Activated CD4-positive, alpha-beta T cell treated with anti-CD3 and anti-CD28 coated beads for 4 hours (primary cell): ENCODE measurements at regions not wholly inside any gene's neighbourhood (a gene's known extent, or its start where the extent isn't known, plus 50 kb on each side); places are given as distances from the start of the nearest gene placed in this dataset.

ENCODE experiments used
- DNase-seq, 2 donors: peaks; one replicate each; pipeline ENCODE4 v3.0.0-alpha.2; 2020

DNA sequence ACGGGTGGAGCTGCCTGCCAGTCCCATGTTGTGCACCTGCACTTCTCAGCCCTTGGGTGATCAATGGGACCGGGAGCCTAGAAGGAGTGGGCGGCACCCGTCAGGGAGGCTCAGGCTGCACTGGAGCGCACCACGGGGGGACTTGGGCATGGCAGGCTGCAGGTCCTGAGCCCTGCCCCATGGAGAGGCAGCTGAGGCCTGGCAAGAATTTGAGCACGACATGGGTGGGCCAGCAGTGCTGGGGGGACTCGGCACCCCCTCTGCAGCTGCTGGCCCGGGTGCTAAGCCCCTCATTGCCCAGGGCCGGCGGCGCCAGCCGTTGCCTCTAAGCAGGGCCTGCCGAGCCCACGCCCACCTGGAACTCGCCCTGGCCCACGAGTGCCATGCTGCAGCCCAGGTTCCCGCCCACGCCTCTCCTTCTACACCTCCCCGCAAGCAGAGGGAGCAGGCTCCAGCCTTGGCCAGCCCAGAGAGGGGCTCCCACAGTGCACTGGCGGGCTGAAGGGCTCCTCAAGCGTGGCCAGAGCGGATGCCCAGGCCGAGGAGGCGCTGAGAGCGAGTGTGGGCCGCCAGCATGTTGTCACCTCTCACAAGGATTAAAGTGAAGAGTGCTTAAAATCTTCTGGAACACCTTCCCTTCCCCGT is 372.0 kb downstream of the ETS1 start:
- no peak for DNase-seq

DNA sequence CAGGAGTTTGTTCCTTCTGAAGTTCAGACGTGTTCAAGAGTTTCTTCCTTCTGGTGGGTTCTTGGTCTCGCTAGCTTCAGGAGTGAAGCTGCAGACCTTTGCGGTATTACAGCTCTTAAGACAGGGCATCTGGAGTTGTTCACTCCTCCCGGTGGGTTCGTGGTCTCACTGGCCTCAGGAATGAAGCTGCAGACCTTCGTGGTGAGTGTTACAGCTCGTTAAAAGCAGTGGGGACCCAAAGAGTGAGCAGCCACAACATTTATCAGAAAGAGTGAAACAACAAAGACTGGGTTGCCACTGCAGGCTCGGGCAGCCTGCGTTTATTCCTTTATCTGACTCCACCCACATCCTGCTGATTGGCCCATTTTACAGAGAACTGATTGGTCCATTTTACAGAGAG is 373.1 kb downstream of the ETS1 start:
- no peak for DNase-seq

DNA sequence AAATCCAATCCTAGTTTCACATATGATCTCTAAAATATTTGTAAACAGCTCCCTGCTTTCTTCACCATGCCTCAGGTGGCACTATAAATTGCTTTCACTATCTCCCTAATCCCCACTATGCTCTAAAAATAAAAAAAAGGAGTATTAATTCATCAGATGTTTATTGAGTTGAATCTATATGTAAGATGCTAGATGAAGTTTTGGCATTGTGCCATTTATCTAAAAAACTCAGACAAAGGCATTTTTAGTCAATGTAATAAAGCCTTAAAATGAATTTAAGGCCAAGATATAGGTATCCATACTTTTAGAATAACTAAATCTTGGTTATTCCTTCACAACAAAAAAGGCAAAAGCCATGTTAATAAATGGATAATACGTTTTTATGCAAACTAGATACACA is 373.9 kb downstream of the ETS1 start:
- DNase-seq = no peak

DNA sequence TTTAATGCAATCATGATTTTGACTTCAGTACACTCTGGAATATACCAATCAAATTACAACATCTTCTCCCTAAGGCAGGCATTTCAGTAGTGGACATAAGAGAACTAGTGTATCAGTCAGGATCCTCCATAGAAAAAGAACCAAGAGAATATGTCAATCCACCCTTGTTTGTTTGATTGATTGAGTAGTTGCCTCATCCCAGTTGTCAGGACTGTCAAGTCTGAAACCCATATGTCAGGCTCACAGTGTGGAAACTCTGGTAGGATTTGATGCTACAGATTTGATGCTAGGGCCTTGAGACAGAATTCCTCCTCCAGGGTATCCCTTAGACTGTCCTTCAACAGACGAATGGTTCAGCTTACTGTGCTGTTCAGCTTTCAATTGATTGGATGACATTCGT is 375.0 kb downstream of the ETS1 start:
- no peak for DNase-seq

DNA sequence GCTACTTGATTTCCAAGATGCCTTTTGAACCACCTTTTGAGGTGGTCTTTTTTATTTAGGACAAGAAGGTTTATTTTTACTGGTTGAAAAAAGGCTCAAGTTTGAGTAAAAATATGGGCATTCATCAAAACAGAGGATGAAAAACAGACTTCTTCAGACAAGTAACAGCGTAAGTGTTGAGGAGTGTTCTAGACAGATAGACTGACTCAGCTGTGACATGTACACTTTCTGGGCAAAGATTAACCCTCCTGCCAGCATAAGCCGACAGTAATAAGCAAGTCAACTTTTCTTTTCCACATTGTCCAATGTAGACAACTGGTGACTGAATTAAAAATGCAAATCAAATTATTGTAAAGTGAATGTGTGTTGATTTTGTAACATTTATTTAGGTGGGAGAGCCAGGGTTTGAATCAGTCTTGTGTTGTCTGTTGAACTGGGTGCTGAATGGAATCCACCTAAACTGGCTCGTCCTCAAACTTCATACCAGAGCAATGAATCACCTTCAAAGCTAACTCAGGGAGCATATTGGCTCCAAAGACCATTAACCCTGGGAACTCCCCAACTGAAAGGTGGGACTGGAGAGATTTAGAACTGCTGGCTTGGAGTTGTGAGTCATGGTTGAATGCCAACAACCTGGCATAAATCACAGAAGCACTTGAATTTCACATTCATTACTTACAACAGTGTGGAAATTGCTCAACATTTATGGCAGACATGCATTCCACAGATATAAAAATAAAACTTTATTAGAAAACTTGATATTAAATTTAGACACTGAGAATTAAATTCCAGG is 377.0 kb downstream of the ETS1 start:
- no peak for DNase-seq

DNA sequence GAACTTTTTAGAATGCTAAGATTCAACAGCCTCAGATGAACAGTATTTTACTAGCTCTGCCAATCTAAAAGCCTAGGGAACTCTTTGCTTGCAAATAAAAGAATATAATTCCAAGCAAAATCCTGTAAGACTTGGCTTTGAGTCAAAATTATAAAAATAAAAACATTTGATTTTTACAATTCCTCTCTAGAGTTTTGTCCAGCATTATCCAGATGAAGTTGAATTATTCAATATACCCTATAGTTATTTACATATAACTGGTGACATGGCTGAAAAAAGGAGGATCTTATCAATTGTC is 378.3 kb downstream of the ETS1 start:
- no peak for DNase-seq

DNA sequence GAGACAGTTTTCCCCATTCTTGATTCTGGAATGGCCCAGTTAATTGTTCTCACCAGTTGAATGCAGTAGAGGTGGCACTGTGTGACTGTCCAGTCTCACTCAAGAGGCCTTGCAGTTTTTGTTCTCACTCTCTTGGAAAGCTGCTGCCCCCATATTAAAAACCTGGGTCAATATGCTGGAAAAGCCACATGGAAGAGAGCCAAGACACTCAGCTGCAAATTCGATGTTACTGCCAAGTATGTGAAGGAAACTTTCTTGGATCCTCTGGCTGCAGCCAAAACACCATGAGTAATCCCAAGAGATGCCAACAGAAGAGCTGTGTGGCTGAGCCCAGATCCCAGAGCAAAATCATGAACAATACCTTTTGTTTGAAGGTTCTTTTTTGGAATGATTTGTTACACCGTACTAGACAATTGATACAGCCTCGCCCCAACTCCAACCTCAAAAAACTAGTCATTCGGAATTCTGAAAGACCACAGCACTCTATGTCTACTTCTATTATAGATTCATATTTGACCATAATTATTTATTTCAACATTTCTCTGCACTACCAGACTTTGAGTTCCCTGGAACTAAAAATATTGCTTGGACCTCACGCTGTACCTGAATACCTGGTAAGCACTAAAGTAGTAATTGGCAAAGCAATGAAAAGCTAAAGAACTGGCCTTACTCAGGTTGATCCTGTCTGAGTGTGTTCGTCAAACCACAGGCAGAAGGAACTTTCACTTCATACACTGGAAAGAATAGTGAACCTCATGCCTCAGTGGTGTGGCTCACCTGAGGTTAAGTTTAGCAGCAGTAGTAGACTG is 378.8 kb downstream of the ETS1 start:
- no peak for DNase-seq

DNA sequence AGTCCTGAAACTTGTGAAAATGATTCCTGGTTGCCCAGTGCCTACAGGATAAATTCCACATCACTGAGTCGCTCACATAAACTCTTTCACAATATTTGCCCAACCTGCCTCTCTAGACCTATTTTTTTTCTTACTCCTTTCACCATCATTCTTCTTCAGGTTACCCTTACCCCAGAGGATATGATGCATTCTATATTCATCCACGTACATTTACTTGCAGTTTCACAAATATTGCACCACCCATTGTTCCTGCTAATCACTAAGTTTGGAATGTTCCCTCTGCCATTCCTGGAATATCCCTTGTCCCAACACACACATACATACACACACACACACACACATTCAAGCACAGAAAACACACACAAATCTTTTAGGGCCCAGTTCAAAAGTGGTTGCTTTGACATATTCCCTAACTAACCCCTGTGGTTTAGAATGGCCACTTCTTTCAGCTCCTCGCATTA is 379.5 kb downstream of the ETS1 start:
- no peak for DNase-seq

DNA sequence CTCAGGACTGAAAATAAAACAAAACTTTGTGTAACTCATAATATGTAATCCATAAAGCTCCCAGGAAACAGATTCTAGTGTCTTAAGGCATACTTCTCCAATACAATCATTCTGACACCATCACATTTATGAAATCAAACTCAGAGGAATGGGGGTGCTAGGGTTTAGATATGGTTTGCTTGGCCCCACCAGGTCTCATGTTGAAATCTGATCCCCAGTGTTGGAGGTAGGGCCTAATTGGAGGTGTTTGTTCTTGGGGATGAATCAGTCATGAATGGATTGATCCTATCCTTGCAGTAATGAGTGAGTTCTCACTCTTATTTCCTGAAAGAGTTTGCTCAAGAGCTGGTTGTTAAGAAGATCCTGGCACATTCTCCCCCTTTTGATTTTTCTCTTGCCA is 380.9 kb downstream of the ETS1 start:
- DNase-seq = no peak

DNA sequence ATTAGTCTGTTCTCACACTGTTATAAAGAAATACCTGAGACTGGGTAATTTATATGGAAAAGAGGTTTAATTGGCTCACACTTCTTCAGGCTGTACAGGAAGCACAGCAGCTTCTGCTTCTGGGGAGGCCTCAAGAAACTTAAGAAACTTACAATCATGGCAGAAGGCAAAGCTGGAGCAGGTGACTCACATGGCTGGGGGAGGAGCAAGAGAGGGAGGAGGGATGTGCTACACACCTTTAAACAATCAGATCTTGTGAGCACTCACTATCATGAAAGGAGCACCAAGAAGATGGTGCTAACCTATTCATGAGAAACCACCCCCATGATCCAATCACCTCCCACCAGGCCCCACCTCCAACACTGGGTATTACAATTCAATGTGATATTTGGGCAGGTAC is 381.6 kb downstream of the ETS1 start:
- DNase-seq = no peak

DNA sequence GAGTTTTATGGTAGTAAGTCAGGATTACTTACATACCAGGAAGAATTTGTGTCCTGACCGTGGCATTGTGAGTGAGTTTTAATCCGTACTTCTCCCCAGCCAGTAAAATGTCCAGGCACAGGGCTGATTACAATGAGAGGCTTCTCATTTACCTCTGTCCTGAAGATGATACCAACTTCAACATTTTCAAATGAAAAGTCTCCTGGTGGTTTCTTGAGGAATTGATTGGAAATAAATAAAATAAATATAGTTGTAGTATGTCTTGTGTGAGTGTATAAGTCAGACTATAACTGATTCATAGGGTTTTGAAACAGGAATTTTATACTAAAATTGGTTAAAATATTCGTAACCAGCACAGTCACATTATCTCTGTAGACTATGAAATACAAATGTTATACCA is 382.5 kb downstream of the ETS1 start:
- no peak for DNase-seq

DNA sequence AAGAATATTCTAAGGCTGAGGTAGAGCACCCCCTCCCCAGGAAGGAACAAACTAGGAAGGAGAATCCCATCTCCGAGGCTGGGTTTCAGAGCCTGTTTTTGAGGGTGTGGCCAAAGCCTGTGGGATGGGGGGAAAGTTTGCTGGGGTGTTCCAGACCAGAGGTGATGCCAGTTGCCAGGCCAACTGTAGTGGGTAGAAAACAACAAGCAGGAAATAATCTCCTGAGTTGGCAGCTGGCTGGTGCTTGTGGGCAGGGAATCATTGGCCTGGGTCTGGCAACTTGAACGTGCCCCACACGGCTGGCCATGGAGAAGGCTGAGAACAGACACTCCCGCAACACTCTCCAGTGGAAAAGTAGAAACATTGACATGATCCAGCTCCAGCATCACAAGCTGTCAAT is 385.6 kb downstream of the ETS1 start:
- no peak for DNase-seq

DNA sequence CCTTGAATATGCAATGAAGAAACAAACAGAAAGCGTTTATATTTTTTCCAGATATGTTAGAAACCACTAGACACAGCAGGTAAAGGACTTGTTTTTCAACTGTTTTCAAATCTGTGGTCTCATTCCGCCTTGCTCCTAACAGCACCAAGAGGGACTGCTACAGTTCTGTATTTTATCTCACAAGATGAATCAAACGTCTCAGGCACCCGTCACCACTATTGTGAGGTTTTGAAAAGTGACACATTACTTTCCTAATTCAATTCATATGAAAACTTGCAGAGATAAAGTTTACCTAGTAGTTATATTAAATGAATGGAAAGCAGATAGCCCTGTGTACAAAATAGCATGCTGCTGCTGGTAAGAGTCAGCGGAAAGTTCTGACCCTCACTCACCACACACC is 386.3 kb downstream of the ETS1 start:
- DNase-seq = no peak

DNA sequence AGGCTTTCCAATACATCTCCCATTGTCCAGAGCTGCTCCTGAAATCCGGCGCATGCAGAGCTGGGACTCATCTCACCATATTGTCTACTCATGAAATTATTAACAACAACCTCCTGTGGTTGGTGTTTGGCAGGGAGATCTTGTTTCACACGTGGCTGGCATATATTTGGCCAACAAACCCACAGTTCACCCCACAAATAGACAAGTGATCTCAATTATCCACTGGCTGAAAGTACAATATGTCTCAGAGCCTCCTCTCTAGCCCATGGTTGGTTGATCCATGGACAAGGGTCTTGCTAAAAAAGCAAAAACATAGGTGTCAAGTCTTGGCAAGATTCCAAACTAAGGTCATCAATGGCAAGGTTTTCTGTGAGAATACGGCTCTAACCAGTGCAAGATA is 386.9 kb downstream of the ETS1 start:
- no peak for DNase-seq

DNA sequence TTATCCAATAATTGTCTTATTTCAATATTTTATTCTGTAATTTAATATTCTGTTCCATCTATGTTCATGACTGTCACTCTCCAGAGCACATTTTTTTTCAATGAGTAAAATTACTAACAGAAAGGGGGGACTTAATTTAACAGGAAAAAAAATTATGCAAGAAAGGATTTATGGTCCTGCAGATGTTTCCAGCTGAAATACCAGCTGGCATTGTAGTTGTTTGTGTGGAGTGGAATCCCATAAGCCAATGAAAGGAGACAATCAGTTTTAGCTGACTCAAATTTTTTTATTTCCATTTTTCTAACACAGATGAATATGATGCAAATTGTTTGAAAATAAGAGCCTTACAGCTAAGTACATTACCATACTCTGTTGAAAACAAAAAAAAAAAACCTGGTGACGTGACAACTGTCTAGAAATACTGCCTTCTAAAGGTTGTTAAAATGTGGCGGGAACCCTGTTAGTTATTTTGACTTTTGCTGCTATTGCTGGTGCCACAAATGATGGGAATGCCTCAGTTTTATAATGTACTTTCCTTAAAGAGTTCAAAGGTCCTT is 389.1 kb downstream of the ETS1 start:
- DNase-seq = no peak

DNA sequence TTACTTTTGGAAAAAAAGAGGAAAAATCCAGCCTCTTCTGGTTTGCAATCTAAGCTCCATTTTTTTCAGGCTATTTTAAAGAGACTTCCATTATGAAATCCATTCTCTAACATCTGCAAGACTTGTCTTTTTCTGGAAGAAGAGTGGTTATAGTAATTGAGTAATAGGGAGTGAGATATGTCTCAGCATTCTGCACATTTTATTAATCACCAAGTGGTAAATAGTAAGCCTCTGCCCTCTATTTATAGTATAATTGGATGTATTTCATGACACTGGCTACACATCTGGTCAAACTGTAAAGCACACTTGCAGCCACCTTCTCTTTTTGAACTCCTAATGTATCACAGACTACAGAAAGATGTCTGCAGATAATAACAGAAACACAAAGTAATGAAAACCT is 391.1 kb downstream of the ETS1 start:
- no peak for DNase-seq

DNA sequence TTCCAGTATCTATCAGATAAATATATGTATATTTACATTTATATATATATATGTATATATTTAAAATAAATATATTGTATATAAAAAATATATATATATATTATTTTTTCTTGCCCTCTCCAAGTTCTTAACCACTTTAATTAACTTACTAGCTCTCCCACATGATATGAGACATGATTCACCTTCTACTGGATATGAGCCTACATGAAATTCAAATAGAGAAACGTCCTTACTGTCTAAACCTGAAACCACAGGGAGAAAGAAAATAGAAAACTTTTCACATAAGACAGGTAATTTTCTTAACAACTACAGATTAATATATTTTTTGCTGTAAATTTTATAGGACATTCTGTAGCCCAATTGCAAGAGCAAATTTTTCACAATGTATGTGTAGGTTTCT is 391.6 kb downstream of the ETS1 start:
- no peak for DNase-seq

DNA sequence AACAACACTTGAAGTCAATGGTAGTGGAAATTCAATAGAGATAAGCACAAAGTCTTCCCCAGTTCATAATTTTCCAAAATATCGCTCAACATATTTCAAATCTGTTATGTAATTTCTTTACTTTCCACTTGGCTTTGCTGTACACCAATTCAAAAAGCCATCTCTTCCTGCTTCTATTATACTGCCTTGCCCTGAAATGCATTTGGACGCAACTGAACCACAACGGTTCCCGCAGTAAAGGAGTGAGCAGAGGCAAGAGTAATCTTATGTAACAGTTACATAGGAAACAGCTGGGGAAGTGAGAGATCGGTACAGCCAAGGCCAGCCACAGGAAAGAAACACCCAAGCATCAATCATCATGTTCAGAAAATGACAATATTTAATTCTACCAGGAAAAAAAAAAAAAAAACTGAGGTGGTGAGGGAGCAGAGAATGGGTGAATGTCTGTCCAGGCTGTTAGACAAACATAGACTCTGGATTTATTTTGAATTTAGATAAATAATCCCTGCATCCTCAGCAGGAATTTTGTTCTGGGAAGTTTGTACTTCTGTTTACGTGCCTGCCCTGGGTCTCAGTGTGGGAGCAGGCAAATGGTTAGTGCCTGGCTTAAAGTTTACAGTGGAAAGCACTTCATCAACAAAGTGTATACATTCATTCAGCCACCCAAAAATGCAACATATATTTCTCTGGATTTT is 392.2 kb downstream of the ETS1 start:
- DNase-seq = peak; percentile 14 to 32

DNA sequence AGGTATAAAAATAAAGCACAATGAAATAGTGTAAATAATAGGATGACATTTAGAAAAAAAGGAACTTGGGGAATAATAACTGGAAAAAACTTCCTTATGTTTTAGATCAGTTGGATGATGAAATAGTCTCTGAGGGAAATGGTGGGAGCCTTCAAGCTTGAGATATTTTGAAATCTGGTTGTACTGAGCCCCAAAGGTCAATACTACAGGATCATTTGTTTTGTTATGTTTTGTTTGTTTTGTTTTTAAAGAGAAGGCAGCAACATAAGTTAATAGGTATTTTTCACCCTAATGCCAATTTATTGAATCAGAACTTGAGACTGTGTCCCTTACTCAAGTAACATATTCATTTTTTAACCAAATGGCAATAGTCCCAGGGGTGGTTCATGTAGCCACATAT is 393.1 kb downstream of the ETS1 start:
- DNase-seq = no peak

DNA sequence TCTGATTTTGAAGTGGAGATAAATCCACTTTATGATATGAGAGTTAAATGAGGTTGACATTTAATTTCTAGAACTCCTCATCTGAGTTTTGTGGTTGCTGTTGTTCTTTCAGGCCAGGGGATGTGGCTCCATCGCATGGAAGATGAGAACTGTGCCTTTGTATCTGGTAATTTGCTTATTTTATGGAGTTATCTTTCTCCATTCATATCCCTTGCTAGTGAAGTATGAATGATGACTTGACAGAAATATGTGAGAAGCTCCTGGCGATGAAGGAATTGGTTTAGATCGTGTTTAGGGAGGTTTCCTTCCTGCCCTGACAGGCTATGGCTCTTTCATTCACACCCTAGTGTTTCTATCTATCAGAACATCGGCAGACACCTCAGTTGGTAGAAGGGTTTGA is 393.7 kb downstream of the ETS1 start:
- DNase-seq = no peak

DNA sequence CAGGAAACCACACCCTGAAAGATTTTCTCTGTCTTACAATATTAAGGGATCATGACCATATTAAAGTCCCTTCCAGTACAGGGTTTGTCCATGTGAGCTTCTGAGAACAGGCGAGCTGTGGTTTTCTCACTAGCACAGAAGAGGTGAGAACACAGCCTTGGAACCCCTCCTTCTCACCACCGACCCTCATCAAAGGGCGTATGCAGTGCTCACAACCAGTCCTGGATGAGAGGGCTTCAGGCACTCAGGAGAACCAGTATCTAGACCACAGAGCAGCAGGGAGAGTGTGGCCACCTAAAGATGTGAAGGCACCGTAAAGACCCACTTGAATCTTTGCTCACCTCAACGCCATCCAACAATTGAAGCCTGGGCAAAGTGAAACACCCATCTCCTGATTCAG is 397.0 kb downstream of the ETS1 start:
- DNase-seq = peak in 1 of 2 donors; percentile 8

DNA sequence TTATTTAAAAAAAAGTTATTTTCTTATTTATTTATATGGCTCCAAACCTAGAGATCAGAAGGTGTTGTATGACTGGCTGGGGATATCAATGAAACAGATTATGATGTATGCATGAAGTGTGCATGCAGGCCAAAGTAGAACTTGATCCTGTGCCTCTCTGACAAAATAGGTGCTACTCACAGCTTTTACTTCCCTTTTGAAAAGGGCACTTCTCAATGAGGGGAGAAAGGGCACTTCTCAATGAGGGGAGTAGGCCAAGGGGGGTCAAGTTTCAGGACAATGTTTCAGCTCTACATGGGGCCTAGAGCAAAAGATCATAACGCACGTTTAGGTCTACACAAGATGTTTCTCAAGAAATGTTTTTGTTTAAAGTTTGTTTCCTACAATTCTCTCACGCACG is 397.5 kb downstream of the ETS1 start:
- DNase-seq = no peak

DNA sequence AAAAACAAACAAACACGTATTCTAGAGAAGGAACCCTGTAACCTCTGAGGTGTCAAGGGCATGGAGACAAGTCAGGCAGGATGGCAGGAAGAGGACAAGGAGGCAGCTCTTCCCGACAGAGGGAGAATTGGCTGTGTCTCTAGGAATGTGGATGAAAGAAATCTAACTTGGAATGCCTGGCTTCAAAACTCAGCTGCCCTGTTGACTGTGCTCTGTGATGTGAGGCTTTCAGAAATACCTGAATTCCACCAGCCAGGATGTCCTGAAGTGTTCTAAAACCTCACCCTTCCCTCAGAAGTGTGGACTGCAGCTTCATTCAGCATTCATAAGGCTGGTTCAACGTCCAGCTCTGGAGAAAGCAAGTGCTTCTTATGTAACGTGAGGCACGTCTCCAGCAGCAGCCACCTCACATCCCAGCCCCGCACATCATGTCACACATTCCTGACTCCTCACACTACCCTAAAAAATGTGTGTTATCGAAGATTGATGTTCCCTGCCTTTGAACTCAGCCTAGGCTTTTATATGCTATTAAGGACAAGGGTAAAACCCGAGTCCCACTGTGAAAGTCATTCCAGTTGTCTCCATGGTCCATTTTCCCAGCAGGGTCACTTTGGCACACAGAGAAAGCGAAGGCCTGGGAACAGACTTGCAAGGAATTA is 398.9 kb downstream of the ETS1 start:
- DNase-seq = no peak
